Brain pericyte (primary cell): ENCODE measurements at regions not wholly inside any gene's neighbourhood (a gene's known extent, or its start where the extent isn't known, plus 50 kb on each side); places are given as distances from the start of the nearest gene placed in this dataset.
"Not testable (repeated sequence)": the region's sequence is repeated elsewhere in the genome, so short reads cannot be mapped to it uniquely, and the experiment has no call there.

Experiments
- DNase-seq: peaks from one replicate; pipeline ENCODE4 v3.0.0-alpha.2; 2012; ENCODE audit warnings: low read depth, low spot score

DNA sequence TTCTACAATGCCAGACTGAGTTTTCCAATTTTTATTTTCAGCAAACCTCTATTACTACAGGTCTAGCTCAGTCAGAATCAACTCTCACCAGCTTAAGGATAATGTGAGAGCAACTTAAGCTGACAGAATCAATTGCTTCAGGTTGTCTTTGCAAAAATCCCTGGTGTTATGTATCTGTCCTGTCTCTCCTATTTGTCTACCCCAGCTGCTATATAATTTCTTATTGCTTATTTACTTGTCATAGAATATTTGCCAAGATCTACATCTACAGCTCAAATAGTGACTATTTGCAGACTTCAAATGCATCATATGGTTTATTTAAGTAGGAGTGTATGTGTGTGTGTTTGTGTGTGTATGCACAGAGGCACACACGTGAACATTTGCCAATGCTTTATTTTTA is 54.1 kb downstream of the FOXG1 start:
- DNase-seq: no peak

- DNase-seq: no peak
Observed at GRCh38 chr14:28821993-28822392, 55.4 kb downstream of the FOXG1 start.

DNA sequence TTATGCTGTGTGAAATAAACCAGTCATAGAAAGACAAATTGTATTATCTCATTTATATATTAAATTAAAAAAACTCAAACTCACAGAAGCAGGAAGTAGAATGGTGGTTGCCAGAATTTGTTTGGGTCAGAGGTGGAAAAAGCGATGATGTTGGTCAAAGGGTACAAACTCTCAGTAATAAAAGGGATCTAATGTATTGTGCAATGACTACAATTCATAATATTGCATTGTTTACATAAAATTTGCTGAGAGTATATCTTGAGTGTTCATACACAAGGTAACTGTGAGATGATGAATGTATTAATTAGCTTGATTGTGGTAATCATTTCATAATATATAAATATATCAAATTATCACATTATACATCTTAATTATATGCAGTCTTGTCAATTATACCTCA is 56.7 kb downstream of the FOXG1 start:
- DNase-seq: no peak

DNA sequence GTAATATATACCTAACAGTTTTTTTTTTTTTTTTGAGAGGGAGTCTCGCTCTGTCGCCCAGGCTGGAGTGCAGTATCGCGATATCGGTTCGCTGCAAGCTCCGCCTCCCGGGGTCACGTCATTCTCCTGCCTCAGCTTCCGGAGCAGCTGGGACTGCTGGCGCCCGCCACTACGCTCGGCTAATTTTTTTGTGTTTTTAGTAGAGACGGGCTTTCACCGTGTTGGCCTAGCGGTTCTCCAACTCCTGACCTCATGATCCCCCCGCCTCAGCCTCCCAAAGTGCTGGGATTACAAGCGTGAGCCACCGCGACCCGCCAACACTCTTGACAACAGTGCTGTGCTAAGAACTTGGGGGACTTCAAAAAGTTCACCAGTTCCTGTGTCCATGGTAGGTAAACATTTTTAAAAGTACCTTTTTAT is 63.5 kb downstream of the FOXG1 start:
- no peak for DNase-seq

GRCh38 chr14:28831126-28831525 is 64.5 kb downstream of the FOXG1 start:
- DNase-seq: no peak

DNA sequence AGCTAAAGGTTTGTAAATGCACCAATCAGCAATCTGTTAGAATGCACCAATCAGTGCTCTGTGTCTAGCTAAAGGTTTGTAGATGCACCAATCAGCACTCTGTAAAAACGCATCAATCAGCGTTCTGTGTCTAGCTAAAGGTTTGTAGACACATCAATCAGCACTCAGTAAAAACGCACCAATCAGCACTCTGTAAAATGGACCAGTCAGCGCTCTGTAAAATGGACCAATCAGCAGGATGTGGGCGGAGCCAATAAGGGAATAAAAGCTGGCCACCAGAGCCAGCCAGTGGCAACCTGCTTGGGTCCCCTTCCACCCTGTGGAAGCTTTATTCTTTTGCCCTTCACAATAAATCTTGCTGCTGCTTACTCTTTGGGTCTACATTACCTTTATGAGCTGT is 76.0 kb downstream of the FOXG1 start:
- not testable (repeated sequence) for DNase-seq

DNA sequence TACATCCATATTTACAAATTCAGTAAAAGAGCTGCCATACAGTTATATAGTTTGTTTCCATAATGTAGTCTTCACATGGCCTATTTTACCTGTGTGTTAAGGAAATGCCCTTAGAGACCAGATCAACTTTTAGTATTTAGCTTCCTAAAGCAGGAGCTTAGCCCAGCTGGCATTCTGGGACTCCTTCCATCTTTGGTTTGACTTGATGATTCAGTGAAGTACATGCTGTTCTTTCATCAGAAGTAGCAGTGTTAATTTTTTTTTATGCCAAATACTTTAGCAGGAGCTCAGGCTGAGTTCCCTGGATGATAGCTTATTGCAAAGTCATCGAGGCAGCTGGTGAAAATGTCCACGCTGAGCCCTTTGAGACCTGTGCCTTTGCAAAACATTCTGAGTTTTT is 101.0 kb downstream of the FOXG1 start:
- DNase-seq: no peak

- DNase-seq: no peak
Observed at GRCh38 chr14:28870033-28870564, 103.5 kb downstream of the FOXG1 start.

GRCh38 chr14:28875934-28876571 is 109.5 kb downstream of the FOXG1 start:
- DNase-seq: no peak

GRCh38 chr14:28876572-28876945 is 110.0 kb downstream of the FOXG1 start:
- no peak for DNase-seq

GRCh38 chr14:28877923-28878322 is 111.3 kb downstream of the FOXG1 start:
- no peak for DNase-seq

GRCh38 chr14:28879573-28879996 is 113.0 kb downstream of the FOXG1 start:
- DNase-seq: no peak

GRCh38 chr14:28886940-28887339 is 120.4 kb downstream of the FOXG1 start:
- no peak for DNase-seq

DNA sequence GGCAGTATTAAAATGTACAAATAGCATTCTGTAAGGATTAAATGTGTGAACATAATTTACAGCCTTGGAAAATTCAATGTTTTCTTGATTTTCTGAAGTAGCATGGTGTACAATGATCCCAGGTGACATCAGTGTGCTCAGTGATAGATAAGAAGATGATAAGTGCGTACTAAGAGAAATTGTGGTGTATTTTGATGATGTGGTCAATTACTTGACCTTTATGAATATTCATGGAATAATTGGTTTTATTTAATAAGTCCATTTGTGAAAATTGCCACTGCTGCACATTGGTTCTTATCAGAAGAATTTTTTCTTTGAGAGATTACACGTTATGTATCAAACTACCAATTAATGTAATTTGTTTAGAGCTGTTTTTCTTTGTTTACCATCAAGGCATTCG is 128.8 kb downstream of the FOXG1 start:
- DNase-seq: no peak

DNA sequence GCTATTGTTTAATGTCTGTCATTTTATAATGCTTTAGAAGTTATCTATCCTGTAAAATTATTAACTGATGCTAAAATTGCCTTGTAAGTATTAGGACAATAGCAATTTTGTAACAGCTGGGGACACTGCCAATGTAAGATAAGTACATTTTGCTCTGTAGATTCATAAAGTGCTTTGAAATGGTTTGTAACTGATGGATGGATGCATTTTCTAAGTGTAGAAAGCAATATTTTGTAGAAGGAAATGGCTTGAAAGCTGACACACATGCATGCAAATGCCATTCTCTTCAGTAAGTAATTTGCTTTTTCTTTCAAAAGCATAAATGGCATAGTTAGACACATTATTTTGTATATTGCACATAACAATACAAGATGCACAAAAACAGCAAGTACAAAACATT is 129.8 kb downstream of the FOXG1 start:
- DNase-seq: no peak

- DNase-seq: no peak
Observed at GRCh38 chr14:28901631-28902030, 135.0 kb downstream of the FOXG1 start.

GRCh38 chr14:28902930-28903329 is 136.3 kb downstream of the FOXG1 start:
- DNase-seq: no peak

DNA sequence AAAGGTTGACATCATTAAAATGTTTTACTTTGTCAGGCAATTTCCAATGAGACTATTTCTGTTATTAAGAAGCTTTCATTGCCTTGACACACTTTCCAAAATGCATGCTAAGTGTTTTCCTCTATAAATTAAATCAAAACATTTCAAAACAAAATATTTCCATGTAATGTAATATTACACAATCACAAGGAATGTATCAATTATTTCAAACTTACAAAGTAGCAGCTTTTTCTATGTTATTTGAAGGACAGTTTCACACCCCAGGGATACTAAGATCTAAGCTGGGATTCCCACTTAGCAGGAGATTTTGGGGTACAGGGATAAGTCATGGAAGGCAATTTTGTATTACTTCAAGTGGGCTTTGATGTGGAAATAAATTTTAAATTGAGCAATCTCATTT is 144.9 kb downstream of the FOXG1 start:
- DNase-seq: no peak

DNA sequence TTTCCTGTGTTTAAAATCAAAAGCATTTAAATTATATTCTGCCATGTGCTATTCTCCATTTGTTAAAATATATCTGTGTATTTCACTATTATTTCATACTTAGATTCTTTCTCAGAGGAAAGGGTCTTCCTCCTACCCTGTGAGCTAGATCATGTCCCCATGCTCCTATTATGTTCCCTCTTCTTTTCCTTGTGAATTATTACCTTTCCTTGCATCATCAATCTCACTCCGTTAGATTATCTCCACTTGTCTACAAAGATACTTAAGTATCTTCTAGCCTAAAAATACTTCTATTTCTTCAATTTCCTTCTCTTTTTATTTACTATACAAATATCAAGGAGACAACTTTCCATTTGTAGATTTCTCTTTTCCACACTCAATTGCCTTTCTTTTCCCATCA is 146.5 kb downstream of the FOXG1 start:
- no peak for DNase-seq

GRCh38 chr14:28926122-28926521 is 159.5 kb downstream of the FOXG1 start:
- no peak for DNase-seq

DNA sequence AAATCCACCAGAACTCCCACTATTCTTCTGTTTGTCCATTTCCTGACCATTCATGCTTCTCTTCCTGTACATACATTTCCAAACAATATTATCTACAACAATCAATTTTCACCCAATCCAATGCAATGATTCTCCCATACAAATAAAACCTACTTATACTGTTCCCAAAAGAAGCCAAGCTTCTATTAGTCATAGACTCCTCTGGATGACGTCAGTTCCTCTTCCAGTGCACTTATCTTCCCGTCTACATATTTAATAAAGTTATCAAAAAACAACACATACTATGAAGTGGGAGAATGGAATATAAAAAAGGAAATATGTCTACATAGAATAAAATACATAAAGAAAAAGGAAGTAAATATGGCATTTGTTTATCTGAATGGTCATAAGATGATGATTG is 165.4 kb downstream of the FOXG1 start:
- no peak for DNase-seq

GRCh38 chr14:28936601-28937000 is 170.0 kb downstream of the FOXG1 start:
- DNase-seq: no peak

DNA sequence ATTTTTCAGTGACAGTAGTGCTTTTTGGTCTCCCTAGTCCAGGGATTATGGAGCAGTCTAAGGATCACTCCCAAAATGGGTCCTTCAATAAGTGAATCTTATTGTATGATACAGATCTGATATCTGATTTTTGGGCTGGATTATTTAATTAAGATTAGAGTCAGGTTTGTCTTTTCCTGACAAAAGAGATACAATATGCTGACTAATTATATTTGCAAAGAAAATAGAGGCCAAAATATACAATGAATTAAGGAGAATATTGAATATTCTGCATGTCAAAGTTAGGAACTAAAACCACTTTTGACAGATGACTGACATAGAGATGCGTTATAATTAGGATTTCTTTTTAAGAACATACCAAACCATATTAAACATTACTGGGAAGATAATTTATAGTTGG is 175.2 kb downstream of the FOXG1 start:
- DNase-seq: no peak

- DNase-seq: no peak
Observed at GRCh38 chr14:28944605-28945004, 178.0 kb downstream of the FOXG1 start.
